ENCODE measurements at regions not wholly inside any gene's neighbourhood (a gene's known extent, or its start where the extent isn't known, plus 50 kb on each side); places are given as distances from the start of the nearest gene placed in this dataset.

DNA sequence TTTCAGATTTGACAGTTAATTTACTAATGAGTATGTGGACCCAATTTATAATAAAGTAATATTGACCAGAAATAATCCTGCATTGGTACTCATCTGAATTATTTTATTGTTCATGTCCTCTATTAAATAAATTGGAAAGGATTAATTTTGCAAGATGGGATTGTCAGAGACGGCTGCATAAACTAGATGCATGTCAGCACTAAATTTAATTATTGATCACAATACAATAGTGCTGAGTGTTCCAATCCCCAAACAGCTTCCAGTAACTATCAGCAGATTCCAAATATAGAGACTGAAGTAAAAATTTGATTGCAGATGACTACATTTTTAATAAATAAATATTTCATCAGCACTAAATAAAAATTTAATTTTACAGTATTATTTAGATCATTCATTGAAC, 387.2 kb downstream of the GRB14 start:
- TF ChIP-seq ZNF274 (IDR thresholded peaks at IDR 0.05; ENCODE audit: low read depth, low read length) (no peak), YY1 (IDR thresholded peaks at IDR 0.05; ENCODE audit: insufficient read depth, insufficient read length) (no peak)

Measured in NT2/D1 (cell line).